ENCODE measurements at regions not wholly inside any gene's neighbourhood (a gene's known extent, or its start where the extent isn't known, plus 50 kb on each side); places are given as distances from the start of the nearest gene placed in this dataset.

DNA sequence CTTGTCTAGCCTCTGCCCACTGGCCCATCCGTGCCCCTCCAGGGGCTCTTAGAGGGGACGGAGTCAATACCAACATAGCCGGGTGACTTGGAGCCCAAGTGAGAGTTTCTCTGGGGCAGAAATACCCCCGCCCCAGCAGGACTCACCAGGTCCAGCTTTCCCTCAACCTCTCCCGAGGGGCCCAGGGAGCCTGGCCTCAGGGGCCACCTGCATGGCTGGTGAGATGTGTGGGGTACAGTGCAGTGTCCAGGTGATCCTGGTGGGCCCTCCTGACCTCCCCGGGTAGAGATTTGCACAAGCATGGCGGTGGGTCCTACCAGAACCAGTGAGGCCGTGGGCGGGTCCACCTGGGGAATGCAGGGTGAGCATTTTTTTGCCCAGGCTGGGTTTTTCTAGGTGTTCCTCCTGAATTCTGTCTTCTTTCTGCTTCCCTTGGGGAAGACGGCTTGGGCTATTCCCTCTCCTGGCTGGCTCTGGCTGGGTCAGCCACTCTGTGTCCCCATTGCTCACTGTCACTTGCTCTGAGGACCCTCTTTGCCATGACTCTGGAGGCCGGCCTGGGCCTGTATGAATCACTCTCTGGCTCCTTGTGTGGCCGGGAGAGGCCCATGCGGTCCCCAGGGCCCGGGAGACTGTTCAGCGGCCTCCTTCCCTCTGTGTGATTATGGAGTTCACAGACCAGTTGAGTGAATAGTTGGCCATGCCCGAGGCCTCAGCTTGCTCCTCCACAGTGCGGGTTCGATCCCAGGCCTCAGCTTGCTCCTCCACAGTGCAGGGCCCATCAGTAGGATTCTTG lies 71.0 kb upstream of the NKX1-1 start:
- Histone ChIP-seq H2AFZ (ENCODE audit: low read depth, low read length) (no peak overlapping the region), H3K4me1 (replicated peaks in 1 of 2; ENCODE audit: control insufficient read depth in 2 of 2, insufficient read depth in 2 of 2, low read length in 2 of 2) (peaks cover 0 to 4% of the 10 kb centered on the region in 2 experiments; a peak in 1 of 5 replicates), H3K9ac (ENCODE audit: insufficient read depth in 1 of 2, low read depth in 2 of 2, low read length in 2 of 2) (no peak overlapping the region; a peak in 1 of 4 replicates), H3K27ac (ENCODE audit: extremely low read depth, low read depth, low read length) (no peak overlapping the region), H3K79me2 (ENCODE audit: control insufficient read depth, insufficient read depth, low read length) (no peaks in the 10 kb centered on the region), H3K4me2 (ENCODE audit: insufficient read depth, low read length) (no peak overlapping the region), H4K20me1 (replicated peaks; ENCODE audit: control insufficient read depth, insufficient read depth, low read length) (no peaks in the 10 kb centered on the region), H3K4me3 (no peak overlapping the region), H3K27me3 (ENCODE audit: control insufficient read depth in 2 of 2, insufficient read depth in 2 of 2, low read length in 2 of 2) (no peaks in the 10 kb centered on the region; a peak in 2 of 5 replicates), H3K36me3 (ENCODE audit: control insufficient read depth, insufficient read depth, low read length) (no peaks in the 10 kb centered on the region), H3K9me1 (ENCODE audit: control insufficient read depth, insufficient read depth, low read length) (no peaks in the 10 kb centered on the region), H3K9me3 (replicated peaks; ENCODE audit: control insufficient read depth, insufficient read depth, low read depth, low read length) (no peaks in the 10 kb centered on the region)
- ATAC-seq (no peak), FAIRE-seq (no peak), DNase-seq (ENCODE audit: extremely low read depth in 1 of 4, low spot score in 3 of 4) (no peak)
- in situ Hi-C loops (cut with MboI), result no loop called here
- ChIA-PET POLR2A (no interaction called here), CTCF (ENCODE audit: low intra/inter-chr PET ratio) (no interaction called here)
- 0% methylated on average over 16 of the region's 18 CpGs for WGBS (ENCODE audit: insufficient coverage, low coverage, missing lambda C conversion rate)
- intact Hi-C loops (cut with micrococcal nuclease), result no loop called here
- no peak for TF ChIP-seq MYNN (IDR thresholded peaks at IDR 0.05)
- no peak for TF ChIP-seq MYNN (CRISPR knock-in tag; IDR thresholded peaks at IDR 0.05)
- no peak for TF ChIP-seq HOXB6 (CRISPR knock-in tag; IDR thresholded peaks at IDR 0.05; ENCODE audit: borderline replicate concordance)
- TF ChIP-seq, protein P1, sequence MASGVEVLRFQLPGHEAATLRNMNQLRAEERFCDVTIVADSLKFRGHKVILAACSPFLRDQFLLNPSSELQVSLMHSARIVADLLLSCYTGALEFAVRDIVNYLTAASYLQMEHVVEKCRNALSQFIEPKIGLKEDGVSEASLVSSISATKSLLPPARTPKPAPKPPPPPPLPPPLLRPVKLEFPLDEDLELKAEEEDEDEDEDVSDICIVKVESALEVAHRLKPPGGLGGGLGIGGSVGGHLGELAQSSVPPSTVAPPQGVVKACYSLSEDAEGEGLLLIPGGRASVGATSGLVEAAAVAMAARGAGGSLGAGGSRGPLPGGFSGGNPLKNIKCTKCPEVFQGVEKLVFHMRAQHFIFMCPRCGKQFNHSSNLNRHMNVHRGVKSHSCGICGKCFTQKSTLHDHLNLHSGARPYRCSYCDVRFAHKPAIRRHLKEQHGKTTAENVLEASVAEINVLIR (CRISPR knock-in tag; IDR thresholded peaks at IDR 0.05), result no peak
- TF ChIP-seq, protein P2, sequence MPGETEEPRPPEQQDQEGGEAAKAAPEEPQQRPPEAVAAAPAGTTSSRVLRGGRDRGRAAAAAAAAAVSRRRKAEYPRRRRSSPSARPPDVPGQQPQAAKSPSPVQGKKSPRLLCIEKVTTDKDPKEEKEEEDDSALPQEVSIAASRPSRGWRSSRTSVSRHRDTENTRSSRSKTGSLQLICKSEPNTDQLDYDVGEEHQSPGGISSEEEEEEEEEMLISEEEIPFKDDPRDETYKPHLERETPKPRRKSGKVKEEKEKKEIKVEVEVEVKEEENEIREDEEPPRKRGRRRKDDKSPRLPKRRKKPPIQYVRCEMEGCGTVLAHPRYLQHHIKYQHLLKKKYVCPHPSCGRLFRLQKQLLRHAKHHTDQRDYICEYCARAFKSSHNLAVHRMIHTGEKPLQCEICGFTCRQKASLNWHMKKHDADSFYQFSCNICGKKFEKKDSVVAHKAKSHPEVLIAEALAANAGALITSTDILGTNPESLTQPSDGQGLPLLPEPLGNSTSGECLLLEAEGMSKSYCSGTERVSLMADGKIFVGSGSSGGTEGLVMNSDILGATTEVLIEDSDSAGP (CRISPR knock-in tag; IDR thresholded peaks at IDR 0.05), result no peak
- TF ChIP-seq, protein P3, sequence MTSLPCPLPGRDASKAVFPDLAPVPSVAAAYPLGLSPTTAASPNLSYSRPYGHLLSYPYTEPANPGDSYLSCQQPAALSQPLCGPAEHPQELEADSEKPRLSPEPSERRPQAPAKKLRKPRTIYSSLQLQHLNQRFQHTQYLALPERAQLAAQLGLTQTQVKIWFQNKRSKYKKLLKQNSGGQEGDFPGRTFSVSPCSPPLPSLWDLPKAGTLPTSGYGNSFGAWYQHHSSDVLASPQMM (CRISPR knock-in tag; IDR thresholded peaks at IDR 0.05), result no peak
- TF ChIP-seq, protein P4, sequence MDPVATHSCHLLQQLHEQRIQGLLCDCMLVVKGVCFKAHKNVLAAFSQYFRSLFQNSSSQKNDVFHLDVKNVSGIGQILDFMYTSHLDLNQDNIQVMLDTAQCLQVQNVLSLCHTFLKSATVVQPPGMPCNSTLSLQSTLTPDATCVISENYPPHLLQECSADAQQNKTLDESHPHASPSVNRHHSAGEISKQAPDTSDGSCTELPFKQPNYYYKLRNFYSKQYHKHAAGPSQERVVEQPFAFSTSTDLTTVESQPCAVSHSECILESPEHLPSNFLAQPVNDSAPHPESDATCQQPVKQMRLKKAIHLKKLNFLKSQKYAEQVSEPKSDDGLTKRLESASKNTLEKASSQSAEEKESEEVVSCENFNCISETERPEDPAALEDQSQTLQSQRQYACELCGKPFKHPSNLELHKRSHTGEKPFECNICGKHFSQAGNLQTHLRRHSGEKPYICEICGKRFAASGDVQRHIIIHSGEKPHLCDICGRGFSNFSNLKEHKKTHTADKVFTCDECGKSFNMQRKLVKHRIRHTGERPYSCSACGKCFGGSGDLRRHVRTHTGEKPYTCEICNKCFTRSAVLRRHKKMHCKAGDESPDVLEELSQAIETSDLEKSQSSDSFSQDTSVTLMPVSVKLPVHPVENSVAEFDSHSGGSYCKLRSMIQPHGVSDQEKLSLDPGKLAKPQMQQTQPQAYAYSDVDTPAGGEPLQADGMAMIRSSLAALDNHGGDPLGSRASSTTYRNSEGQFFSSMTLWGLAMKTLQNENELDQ (CRISPR knock-in tag; IDR thresholded peaks at IDR 0.05; ENCODE audit: borderline replicate concordance), result no peak
- no peak for TF ChIP-seq RBM34 (IDR thresholded peaks at IDR 0.05; ENCODE audit: borderline replicate concordance, insufficient read depth, low read length)
- TF ChIP-seq, protein P5, sequence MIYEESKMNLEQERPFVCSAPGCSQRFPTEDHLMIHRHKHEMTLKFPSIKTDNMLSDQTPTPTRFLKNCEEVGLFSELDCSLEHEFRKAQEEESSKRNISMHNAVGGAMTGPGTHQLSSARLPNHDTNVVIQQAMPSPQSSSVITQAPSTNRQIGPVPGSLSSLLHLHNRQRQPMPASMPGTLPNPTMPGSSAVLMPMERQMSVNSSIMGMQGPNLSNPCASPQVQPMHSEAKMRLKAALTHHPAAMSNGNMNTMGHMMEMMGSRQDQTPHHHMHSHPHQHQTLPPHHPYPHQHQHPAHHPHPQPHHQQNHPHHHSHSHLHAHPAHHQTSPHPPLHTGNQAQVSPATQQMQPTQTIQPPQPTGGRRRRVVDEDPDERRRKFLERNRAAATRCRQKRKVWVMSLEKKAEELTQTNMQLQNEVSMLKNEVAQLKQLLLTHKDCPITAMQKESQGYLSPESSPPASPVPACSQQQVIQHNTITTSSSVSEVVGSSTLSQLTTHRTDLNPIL (CRISPR knock-in tag; IDR thresholded peaks at IDR 0.05), result no peak
- BruUV-seq (replicated peaks), result no TSS peak

Data from K562 (cell line).